GM23338 (cell line): ENCODE measurements at regions not wholly inside any gene's neighbourhood (a gene's known extent, or its start where the extent isn't known, plus 50 kb on each side); places are given as distances from the start of the nearest gene placed in this dataset.
A peak's percentile ranks its signal among the peaks of the same experiment; 100 is the strongest.

ENCODE experiments used
- ATAC-seq: fragments of 200-7000 bp; cut with Tn5 transposase; 3 replicates; pipeline ENCODE4 v1.9.1; 2020
- DNase-seq: peaks from one replicate; pipeline ENCODE4 v3.0.0-alpha.2; 2015; ENCODE audit warnings: low spot score
- H2AFZ ChIP-seq: fragments of 200-600 bp; sonication (generic); 2 replicates; pipeline ENCODE4 v1.8.0; 2016; ENCODE audit warnings: antibody characterized with exemption, mild to moderate bottlenecking, moderate library complexity
- H3F3A ChIP-seq: fragments of 200-600 bp; sonication (generic); replicated peaks from 2 replicates; pipeline ENCODE4 v1.8.0; 2017; ENCODE audit warnings: antibody characterized with exemption, mixed run types, low read depth
- H3K27ac ChIP-seq: fragments of 200-600 bp; sonication (generic); 2 replicates; pipeline ENCODE4 v1.6.1; 2016; ENCODE audit warnings: low read depth
- H3K27me3 ChIP-seq: fragments of 200-600 bp; sonication (generic); 2 replicates; pipeline ENCODE4 v1.8.0; 2016; ENCODE audit warnings: mild to moderate bottlenecking, mixed run types, moderate library complexity; ENCODE audit not compliant: insufficient read depth
- H3K36me3 ChIP-seq: fragments of 200-600 bp; sonication (generic); 2 replicates; pipeline ENCODE4 v1.8.0; 2016; ENCODE audit warnings: mild to moderate bottlenecking; ENCODE audit not compliant: insufficient read depth
- H3K4me1 ChIP-seq: fragments of 200-600 bp; sonication (generic); 2 replicates; pipeline ENCODE4 v1.8.0; 2016; ENCODE audit warnings: mild to moderate bottlenecking, moderate library complexity; ENCODE audit not compliant: insufficient read depth
- H3K4me2 ChIP-seq: fragments of 200-600 bp; sonication (generic); 2 replicates; pipeline ENCODE4 v1.7.1; 2017; ENCODE audit warnings: mixed run types
- H3K4me3 ChIP-seq: fragments of 200-600 bp; sonication (generic); 2 replicates; pipeline ENCODE4 v1.6.1; 2016; ENCODE audit warnings: mixed run types
- H3K79me2 ChIP-seq: fragments of 200-600 bp; sonication (generic); replicated peaks from 2 replicates; pipeline ENCODE4 v1.8.0; 2017; ENCODE audit warnings: mild to moderate bottlenecking; ENCODE audit not compliant: insufficient read depth
- H3K9me2 ChIP-seq: fragments of 200-600 bp; sonication (generic); 2 replicates; pipeline ENCODE4 v1.8.0; 2017; ENCODE audit not compliant: insufficient read depth
- H4K20me1 ChIP-seq: fragments of 200-600 bp; sonication (generic); replicated peaks from 2 replicates; pipeline ENCODE4 v1.8.0; 2017; ENCODE audit warnings: mild to moderate bottlenecking; ENCODE audit not compliant: insufficient read depth
- H3K27ac Mint-ChIP-seq: 2 replicates; pipeline ENCODE4 v1.8.0; 2020; ENCODE audit warnings: inconsistent platforms, mild to moderate bottlenecking, moderate library complexity, mixed read lengths
- H3K27me3 Mint-ChIP-seq: 3 replicates; pipeline ENCODE4 v1.8.0; 2022; ENCODE audit warnings: low read depth, mild to moderate bottlenecking, moderate library complexity, mixed read lengths, inconsistent platforms; ENCODE audit not compliant: insufficient read depth, poor library complexity
- H3K36me3 Mint-ChIP-seq: 3 replicates; pipeline ENCODE4 v1.8.0; 2021; ENCODE audit warnings: low read depth, mild to moderate bottlenecking, inconsistent platforms, moderate library complexity, mixed read lengths
- H3K4me1 Mint-ChIP-seq: 3 replicates; pipeline ENCODE4 v1.8.0; 2020; ENCODE audit warnings: mild to moderate bottlenecking, inconsistent platforms, mixed read lengths
- H3K4me3 Mint-ChIP-seq: 3 replicates; pipeline ENCODE4 v1.8.0; 2021; ENCODE audit warnings: moderate library complexity, mild to moderate bottlenecking, inconsistent platforms, mixed read lengths
- H3K9me3 Mint-ChIP-seq: 3 replicates; pipeline ENCODE4 v1.8.0; 2020; ENCODE audit warnings: moderate library complexity, mild to moderate bottlenecking, inconsistent platforms, mixed read lengths
- CREB1 ChIP-seq: fragments of 250-450 bp; sonication (Bioruptor Pico); IDR thresholded peaks from 2 replicates; pipeline ENCODE4 v1.5.0; 2020; ENCODE audit warnings: low read depth, mild to moderate bottlenecking, moderate library complexity
- EZH2phosphoT487 ChIP-seq: fragments of 200-600 bp; sonication (generic); IDR thresholded peaks from one replicate; pipeline ENCODE4 v1.8.1; 2018; ENCODE audit warnings: antibody characterized with exemption; ENCODE audit not compliant: unreplicated experiment
- JUNB ChIP-seq: IDR thresholded peaks from one replicate; pipeline ENCODE4 v1.6.1; 2016; ENCODE audit warnings: antibody characterized with exemption; ENCODE audit not compliant: unreplicated experiment
- POLR2AphosphoS5 ChIP-seq: IDR thresholded peaks from 2 replicates; pipeline ENCODE4 v1.6.1; 2016; ENCODE audit warnings: antibody characterized with exemption, low read depth
- ZNF114 ChIP-seq: fragments of 250-450 bp; sonication (Bioruptor Pico); IDR thresholded peaks from 2 replicates; pipeline ENCODE4 v1.5.0; 2020; ENCODE audit warnings: mild to moderate bottlenecking, moderate library complexity
- TF ChIP-seq, protein P1 (sequence below): fragments of 250-450 bp; sonication (Bioruptor Pico); IDR thresholded peaks from 2 replicates; pipeline ENCODE4 v1.5.0; 2020; ENCODE audit warnings: mild to moderate bottlenecking, moderate library complexity
- TF ChIP-seq, protein P2 (sequence below), 2 experiments: fragments of 200-600 bp in 1 of 2; sonication (generic) in 1 of 2; conservative IDR thresholded peaks; 2 replicates each; pipeline versions ENCODE4 v1.5.1 to v1.6.1; 2016 to 2017; ENCODE audit warnings: antibody characterized with exemption in 2 of 2, low read depth in 2 of 2, mild to moderate bottlenecking in 2 of 2, moderate library complexity in 1 of 2

DNA sequence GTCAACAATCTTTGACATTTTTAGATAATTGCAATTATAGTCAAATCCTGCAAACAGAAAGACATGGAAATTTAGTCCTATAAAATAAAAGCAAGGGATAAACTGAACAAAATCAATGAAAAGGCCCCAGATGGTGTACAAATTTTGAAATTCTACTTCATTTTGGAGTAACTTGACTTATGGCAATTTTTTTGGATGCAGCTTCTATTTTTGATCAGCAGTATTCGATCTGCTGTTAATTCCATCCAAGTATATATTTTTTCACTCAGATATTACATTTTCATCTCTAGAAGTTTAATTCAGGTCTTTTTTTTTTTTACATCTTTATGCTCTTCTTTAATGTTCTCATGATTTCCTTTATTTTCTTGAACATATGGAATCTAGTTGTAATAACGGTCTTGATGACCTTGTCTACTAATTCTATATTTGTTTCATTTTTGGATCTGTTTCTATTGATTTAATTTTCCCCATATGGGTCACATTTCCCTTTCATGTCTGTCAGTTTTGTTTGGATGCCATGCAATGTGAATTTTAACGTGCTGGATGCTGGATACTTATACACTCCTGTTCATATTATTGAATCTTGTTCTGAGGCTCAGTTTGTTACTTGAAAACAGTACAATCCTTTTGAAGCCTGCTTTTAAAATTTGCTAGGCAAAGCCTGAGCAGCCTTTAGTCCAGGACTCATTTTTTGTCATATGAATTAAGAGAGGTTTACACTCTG lies 164.3 kb upstream of the FAM3C start (continued):
- TF ChIP-seq, protein P1, sequence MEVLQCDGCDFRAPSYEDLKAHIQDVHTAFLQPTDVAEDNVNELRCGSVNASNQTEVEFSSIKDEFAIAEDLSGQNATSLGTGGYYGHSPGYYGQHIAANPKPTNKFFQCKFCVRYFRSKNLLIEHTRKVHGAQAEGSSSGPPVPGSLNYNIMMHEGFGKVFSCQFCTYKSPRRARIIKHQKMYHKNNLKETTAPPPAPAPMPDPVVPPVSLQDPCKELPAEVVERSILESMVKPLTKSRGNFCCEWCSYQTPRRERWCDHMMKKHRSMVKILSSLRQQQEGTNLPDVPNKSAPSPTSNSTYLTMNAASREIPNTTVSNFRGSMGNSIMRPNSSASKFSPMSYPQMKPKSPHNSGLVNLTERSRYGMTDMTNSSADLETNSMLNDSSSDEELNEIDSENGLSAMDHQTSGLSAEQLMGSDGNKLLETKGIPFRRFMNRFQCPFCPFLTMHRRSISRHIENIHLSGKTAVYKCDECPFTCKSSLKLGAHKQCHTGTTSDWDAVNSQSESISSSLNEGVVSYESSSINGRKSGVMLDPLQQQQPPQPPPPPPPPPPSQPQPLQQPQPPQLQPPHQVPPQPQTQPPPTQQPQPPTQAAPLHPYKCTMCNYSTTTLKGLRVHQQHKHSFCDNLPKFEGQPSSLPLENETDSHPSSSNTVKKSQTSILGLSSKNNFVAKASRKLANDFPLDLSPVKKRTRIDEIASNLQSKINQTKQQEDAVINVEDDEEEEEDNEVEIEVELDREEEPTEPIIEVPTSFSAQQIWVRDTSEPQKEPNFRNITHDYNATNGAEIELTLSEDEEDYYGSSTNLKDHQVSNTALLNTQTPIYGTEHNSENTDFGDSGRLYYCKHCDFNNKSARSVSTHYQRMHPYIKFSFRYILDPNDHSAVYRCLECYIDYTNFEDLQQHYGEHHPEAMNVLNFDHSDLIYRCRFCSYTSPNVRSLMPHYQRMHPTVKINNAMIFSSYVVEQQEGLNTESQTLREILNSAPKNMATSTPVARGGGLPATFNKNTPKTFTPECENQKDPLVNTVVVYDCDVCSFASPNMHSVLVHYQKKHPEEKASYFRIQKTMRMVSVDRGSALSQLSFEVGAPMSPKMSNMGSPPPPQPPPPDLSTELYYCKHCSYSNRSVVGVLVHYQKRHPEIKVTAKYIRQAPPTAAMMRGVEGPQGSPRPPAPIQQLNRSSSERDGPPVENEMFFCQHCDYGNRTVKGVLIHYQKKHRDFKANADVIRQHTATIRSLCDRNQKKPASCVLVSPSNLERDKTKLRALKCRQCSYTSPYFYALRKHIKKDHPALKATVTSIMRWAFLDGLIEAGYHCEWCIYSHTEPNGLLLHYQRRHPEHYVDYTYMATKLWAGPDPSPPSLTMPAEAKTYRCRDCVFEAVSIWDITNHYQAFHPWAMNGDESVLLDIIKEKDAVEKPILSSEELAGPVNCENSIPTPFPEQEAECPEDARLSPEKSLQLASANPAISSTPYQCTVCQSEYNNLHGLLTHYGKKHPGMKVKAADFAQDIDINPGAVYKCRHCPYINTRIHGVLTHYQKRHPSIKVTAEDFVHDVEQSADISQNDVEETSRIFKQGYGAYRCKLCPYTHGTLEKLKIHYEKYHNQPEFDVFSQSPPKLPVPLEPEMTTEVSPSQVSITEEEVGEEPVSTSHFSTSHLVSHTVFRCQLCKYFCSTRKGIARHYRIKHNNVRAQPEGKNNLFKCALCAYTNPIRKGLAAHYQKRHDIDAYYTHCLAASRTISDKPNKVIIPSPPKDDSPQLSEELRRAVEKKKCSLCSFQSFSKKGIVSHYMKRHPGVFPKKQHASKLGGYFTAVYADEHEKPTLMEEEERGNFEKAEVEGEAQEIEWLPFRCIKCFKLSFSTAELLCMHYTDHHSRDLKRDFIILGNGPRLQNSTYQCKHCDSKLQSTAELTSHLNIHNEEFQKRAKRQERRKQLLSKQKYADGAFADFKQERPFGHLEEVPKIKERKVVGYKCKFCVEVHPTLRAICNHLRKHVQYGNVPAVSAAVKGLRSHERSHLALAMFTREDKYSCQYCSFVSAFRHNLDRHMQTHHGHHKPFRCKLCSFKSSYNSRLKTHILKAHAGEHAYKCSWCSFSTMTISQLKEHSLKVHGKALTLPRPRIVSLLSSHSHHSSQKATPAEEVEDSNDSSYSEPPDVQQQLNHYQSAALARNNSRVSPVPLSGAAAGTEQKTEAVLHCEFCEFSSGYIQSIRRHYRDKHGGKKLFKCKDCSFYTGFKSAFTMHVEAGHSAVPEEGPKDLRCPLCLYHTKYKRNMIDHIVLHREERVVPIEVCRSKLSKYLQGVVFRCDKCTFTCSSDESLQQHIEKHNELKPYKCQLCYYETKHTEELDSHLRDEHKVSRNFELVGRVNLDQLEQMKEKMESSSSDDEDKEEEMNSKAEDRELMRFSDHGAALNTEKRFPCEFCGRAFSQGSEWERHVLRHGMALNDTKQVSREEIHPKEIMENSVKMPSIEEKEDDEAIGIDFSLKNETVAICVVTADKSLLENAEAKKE (CRISPR knock-in tag), result no peak
- TF ChIP-seq ZNF114 (CRISPR knock-in tag) (no peak), JUNB (no peak), POLR2AphosphoS5 (no peak), EZH2phosphoT487 (no peak), CREB1 (CRISPR knock-in tag) (no peak)

DNA sequence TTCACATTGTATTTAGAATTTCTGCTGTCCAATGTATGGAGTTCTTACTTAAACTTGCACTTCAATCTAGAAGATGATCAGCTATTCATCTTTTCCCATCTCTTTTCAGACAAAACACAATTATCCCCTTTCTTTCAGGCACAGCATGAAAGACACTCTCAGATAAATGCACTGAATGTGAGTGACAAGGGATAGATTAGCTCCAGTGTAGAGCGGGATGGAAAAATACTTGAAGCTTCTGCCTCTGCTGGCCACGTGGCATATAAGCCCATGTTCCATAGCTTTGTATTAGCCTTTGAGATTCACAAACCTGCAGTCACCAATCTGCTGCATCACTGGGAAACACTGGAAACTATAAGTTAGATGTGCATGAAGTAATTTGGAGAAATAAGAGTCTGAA lies 162.2 kb upstream of the FAM3C start:
- Histone ChIP-seq H3K79me2 (no peaks in the 10 kb centered on the region), H3K36me3 (no peaks in the 10 kb centered on the region), H2AFZ (no peak overlapping the region), H3K27me3 (no peaks in the 10 kb centered on the region), H3K4me1 (peaks cover 16% of the 10 kb centered on the region), H3K4me2 (no peak overlapping the region), H4K20me1 (no peaks in the 10 kb centered on the region), H3K27ac (no peak overlapping the region), H3K9me2 (no peaks in the 10 kb centered on the region), H3K4me3 (no peak overlapping the region), H3F3A (no peaks in the 10 kb centered on the region)
- ATAC-seq, result peak; percentile 69
- Mint-ChIP-seq H3K9me3 (no peaks in the 10 kb centered on the region), H3K4me3 (no peak overlapping the region), H3K27me3 (no peaks in the 10 kb centered on the region), H3K36me3 (no peaks in the 10 kb centered on the region), H3K4me1 (peaks cover 15% of the 10 kb centered on the region; the same call in 2 of the 3 replicates), H3K27ac (no peak overlapping the region)
- no peak for TF ChIP-seq JUNB
- TF ChIP-seq, protein P2, sequence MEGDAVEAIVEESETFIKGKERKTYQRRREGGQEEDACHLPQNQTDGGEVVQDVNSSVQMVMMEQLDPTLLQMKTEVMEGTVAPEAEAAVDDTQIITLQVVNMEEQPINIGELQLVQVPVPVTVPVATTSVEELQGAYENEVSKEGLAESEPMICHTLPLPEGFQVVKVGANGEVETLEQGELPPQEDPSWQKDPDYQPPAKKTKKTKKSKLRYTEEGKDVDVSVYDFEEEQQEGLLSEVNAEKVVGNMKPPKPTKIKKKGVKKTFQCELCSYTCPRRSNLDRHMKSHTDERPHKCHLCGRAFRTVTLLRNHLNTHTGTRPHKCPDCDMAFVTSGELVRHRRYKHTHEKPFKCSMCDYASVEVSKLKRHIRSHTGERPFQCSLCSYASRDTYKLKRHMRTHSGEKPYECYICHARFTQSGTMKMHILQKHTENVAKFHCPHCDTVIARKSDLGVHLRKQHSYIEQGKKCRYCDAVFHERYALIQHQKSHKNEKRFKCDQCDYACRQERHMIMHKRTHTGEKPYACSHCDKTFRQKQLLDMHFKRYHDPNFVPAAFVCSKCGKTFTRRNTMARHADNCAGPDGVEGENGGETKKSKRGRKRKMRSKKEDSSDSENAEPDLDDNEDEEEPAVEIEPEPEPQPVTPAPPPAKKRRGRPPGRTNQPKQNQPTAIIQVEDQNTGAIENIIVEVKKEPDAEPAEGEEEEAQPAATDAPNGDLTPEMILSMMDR (conservative IDR thresholded peaks at IDR 0.05; ENCODE audit: low read depth in 2 of 2), result peak; percentile 28 to 30
- peak; percentile 36 for DNase-seq
